NB4 (cell line): ENCODE measurements at regions not wholly inside any gene's neighbourhood (a gene's known extent, or its start where the extent isn't known, plus 50 kb on each side); places are given as distances from the start of the nearest gene placed in this dataset.

Experiments used
- POLR2A ChIP-seq: IDR thresholded peaks from 2 replicates; pipeline ENCODE4 v1.6.1; 2011; ENCODE audit warnings: mild to moderate bottlenecking; ENCODE audit not compliant: insufficient read length; ENCODE audit errors: extremely low read depth
- TF ChIP-seq, protein P1 (sequence below): IDR thresholded peaks from one replicate; pipeline ENCODE4 v1.5.1; 2012; ENCODE audit warnings: low read depth, low read length
- TF ChIP-seq, protein P2 (sequence below): IDR thresholded peaks from 2 replicates; pipeline ENCODE4 v1.6.1; 2011; ENCODE audit warnings: low read depth, low read length

DNA sequence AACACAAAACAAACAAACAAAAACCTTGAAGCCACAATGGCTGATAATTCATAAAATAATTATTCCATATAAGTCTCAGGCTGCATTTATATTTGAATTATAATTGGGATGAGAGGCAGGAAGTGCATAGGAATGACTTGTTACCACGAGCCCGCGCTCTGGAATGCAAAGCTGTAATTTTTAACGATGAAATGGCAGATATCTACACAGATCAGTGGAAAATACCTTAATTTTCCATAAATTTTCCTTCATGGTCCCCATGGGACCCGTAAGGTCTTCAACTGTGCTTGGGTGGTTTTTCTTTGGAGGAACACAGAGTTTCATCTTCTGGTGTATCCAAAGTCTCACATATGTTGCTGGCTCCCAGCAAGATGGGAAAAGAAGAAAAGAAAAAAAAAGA, 226.8 kb downstream of the SHOX start:
- TF ChIP-seq, protein P1, sequence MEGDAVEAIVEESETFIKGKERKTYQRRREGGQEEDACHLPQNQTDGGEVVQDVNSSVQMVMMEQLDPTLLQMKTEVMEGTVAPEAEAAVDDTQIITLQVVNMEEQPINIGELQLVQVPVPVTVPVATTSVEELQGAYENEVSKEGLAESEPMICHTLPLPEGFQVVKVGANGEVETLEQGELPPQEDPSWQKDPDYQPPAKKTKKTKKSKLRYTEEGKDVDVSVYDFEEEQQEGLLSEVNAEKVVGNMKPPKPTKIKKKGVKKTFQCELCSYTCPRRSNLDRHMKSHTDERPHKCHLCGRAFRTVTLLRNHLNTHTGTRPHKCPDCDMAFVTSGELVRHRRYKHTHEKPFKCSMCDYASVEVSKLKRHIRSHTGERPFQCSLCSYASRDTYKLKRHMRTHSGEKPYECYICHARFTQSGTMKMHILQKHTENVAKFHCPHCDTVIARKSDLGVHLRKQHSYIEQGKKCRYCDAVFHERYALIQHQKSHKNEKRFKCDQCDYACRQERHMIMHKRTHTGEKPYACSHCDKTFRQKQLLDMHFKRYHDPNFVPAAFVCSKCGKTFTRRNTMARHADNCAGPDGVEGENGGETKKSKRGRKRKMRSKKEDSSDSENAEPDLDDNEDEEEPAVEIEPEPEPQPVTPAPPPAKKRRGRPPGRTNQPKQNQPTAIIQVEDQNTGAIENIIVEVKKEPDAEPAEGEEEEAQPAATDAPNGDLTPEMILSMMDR = no peak
- TF ChIP-seq, protein P2, sequence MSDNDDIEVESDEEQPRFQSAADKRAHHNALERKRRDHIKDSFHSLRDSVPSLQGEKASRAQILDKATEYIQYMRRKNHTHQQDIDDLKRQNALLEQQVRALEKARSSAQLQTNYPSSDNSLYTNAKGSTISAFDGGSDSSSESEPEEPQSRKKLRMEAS = no peak
- no peak for TF ChIP-seq POLR2A
